NCI-H187 treated with DMSO at 0.1 percent for 48 hours (cell line): ENCODE measurements at regions not wholly inside any gene's neighbourhood (a gene's known extent, or its start where the extent isn't known, plus 50 kb on each side); places are given as distances from the start of the nearest gene placed in this dataset.
"Not testable (repeated sequence)": the region's sequence is repeated elsewhere in the genome, so short reads cannot be mapped to it uniquely, and the experiment has no call there.

ENCODE experiments used
- DNase-seq: peaks from one replicate; lab custom pipeline; 2025; lab: John Stamatoyannopoulos, UW

DNA sequence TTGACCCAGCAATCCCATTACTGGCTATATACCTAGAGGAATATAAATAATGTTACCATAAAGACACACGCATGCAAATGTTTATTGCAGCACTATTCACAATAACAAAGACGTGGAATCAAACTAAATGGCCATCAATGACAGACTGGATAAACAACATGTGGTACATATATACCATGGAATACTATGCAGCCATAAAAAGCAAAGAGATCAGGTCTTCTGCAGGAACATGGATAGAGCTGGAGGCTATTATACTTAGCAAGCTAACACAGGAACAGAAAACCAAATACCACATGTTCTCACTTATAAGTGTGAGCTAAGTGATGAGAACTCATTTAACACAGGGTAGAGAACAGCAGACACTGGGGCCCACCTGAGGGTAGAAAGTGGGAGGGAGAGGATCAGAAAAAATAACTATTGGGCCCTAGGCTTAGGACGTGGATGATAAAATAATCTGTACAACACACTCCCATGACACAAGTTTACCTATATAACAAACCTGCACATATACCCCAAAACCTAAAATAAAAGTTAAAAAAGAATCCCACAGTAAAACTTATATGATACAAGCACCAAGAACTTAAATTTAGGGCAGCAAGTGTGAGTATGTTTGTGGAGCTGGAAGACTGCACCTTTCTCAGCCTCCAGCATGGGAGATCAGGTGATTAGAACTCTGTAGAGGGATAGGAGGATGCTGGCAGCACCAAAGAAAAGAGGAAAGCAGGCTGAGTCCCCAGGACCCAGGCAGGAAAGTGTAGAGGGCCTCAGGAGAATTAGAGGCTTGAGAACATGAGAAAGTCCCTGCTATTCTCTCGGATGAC, 320.8 kb upstream of the USP24 start:
- no peak for DNase-seq

GRCh38 chr1:55534565-55535121, 319.5 kb upstream of the USP24 start:
- no peak for DNase-seq

GRCh38 chr1:55531644-55532043, 316.5 kb upstream of the USP24 start:
- DNase-seq, result no peak

GRCh38 chr1:55530749-55531478, 315.8 kb upstream of the USP24 start:
- no peak for DNase-seq

GRCh38 chr1:55529017-55529416, 313.9 kb upstream of the USP24 start:
- no peak for DNase-seq

GRCh38 chr1:55527831-55528230, 312.7 kb upstream of the USP24 start:
- no peak for DNase-seq

- no peak for DNase-seq
Measured at GRCh38 chr1:55526716-55527115, 311.6 kb upstream of the USP24 start.

GRCh38 chr1:55524006-55524405, 308.8 kb upstream of the USP24 start:
- DNase-seq, result no peak

GRCh38 chr1:55522982-55523381, 307.8 kb upstream of the USP24 start:
- DNase-seq, result no peak

GRCh38 chr1:55522353-55522903, 307.3 kb upstream of the USP24 start:
- no peak for DNase-seq

DNA sequence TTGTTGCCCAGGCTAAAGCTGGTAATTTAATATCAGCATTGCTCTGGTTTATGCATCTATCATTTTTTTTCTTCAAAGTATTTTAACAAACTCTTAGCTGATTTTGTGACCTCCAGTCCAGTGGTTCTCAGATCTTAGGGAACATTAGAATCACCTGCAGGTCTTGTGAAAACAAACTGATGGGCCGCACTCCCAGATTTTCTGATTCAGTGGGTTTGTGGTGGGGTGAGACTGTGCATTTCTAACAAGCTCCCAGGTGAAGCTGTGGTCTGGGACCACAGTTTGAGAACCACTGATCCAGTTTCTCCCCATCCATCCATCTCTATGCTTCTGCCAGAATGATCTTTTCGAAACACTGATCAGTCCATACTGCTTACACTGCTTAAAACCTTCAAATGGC, 305.7 kb upstream of the USP24 start:
- no peak for DNase-seq

DNA sequence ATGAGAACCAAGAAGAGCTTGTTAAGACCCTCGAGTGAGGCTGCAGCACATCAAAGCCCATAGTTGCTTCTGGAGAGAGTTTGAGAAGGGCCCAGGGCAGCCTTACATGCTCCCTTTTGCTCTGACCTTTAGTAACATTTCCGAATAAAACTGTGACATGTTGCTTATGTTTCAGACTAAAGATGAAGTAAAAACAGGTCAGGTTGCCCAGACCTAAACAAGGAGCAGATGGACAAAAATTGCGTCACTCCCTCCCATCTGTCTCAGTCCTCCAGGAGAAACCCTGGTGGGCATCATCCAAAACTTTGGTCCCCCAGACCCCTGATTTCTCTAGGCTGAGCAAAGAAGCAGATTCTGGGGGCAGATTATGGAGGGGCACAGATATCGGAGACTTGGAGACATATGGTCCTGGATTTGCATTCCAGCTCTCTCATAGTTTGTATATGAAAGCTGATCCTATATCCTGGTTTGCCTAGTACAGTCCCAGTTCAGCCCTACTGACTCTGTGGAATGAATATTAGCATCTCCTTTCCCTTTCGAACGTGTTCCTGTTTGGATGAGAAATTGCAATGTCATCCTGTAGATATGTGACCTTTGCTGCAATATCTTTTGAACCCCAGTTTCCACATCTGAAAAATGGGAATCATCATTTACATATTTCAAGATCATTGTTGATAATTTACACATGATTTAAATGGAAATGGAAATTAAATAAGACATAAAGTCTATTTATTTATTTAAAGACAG, 304.9 kb upstream of the USP24 start:
- DNase-seq, result no peak

DNA sequence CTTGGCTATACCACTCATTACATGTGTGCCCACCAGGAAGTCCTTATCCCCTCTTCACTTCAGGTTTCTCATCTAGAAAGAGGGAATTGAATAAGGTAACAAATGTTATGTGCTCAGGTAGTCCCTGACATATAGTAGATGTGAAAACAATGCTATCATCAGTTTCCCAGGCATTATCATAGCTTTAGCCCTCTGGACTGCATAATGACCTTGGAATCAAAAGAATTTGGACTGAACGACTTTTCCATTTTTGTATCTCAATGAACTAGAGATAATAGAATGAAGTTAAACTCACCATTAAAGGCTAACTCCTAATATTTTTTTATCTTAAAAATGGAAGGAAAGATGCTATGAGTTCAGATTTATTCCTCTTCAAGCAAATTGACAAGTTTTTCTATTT, 304.1 kb upstream of the USP24 start:
- no peak for DNase-seq

DNA sequence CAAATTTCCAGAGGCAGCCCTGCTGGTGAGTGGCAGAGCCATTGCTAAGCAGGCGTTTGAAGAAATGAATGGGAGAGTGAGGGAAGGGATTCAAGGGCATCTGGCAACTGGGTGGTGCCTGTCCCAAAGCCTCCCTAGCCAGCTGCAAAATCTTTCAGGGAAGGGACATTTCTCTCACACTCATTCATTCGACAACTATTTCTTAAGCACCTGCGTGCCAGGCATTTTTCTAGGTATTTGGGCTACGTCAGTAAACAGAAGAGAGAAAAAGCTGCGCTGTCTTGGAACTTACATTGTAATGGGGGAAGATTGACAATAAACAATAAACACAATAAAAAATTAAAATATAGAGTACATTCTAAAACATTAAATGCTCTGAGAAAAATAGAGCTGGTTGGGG, 301.9 kb upstream of the USP24 start:
- no peak for DNase-seq

GRCh38 chr1:55514571-55514970, 299.4 kb upstream of the USP24 start:
- not testable (repeated sequence) for DNase-seq

- DNase-seq, result no peak
Measured at GRCh38 chr1:55512466-55512865, 297.3 kb upstream of the USP24 start.

- DNase-seq, result no peak
Measured at GRCh38 chr1:55507578-55507931, 292.4 kb upstream of the USP24 start.

DNA sequence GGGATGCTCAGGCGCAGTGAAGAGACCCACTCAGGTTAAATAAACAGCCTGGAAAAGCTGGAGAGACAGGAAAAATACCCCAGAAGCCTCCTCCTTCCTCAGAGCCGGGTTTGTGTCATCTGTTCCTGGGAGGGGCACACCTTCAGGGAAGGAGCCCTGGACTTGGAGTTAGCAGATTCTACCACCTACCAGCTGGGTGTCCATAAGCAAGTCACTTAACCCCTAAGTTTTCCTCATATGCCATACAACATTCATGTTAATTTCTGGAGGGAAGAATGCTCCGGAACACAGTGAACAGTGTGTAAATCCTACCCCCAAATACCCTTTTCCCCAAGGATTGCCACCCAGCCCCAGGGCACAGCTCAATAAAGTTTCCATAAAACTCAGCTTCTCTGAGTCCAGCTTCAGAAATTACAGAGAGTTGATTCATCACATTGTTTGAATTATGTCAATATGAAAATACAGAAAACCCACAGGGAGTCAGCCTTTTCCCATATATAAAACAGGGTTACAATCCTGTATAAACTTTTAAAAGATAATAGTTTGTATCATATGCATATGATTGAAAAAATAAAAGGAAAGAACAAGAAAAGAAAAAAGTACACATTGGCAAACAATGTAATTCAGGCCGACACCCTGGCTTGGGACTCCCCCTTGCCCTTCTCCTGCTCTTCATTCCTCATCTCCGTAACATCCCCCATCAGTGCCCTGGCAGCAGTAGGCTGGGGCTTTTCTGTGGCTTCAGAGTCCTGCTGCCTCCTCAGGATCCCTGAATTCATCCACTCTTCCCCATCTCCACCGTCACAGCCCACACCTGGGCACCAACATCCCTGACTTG, 291.8 kb upstream of the USP24 start:
- no peak for DNase-seq

- DNase-seq, result no peak
Measured at GRCh38 chr1:55505326-55505725, 290.2 kb upstream of the USP24 start.

- DNase-seq, result no peak
Measured at GRCh38 chr1:55504306-55504731, 289.2 kb upstream of the USP24 start.

DNA sequence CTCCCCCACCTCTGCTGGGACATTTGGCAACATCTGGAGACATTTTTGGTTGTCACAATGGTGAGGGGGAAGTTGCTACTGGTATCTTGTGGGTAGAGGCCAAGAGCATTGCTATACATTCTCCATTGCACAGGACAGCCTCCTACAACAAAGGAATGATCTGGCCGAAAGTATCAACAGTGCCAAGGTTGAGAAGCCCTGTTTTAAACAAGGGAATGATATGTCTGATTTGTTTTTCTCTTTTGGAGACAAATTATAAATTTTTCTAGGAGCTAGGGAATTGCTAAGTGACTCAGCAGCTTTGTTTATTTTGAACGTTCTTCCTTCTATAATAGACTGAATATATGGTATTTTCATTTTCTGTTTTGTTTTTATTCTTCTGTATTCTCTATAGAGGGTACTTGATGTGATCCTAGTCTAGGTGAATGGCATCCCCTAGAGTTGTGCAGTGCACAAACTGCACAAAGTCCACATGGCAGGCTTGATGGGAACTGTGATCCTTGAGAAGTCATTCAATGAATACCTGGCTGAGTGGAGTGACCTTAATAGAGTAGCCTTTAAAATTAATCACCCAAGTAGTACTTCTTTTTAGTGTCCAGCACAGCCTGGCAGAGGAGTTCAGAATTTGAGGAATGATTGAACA, 288.6 kb upstream of the USP24 start:
- no peak for DNase-seq
